GM21737 (cell line): ENCODE measurements at regions not wholly inside any gene's neighbourhood (a gene's known extent, or its start where the extent isn't known, plus 50 kb on each side); places are given as distances from the start of the nearest gene placed in this dataset.

ENCODE experiments used
- ATAC-seq: cut with Tn5 transposase; IDR thresholded peaks from one replicate; pipeline ENCODE4 v1.9.1; 2021; ENCODE audit warnings: mild to moderate bottlenecking, moderate library complexity; ENCODE audit not compliant: unreplicated experiment

DNA sequence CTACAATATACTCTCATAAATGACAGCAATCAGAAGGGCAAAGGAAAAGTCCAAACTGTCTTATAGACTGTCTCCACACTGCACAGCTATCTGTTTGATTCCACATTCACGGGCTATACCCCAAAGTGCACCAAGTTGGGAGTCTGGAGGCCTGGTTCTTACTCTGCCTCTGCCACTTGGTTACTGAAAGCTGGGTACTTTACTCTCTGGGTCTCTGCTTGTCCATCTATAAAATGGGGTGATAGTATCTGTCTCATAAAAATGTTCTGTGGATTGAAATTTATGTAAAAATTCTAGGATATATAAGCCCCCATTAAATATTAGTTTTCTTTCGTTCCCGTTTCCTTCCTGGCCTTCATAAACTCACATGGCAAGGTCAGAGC, 86.5 kb downstream of the CD164 start:
- no peak for ATAC-seq

DNA sequence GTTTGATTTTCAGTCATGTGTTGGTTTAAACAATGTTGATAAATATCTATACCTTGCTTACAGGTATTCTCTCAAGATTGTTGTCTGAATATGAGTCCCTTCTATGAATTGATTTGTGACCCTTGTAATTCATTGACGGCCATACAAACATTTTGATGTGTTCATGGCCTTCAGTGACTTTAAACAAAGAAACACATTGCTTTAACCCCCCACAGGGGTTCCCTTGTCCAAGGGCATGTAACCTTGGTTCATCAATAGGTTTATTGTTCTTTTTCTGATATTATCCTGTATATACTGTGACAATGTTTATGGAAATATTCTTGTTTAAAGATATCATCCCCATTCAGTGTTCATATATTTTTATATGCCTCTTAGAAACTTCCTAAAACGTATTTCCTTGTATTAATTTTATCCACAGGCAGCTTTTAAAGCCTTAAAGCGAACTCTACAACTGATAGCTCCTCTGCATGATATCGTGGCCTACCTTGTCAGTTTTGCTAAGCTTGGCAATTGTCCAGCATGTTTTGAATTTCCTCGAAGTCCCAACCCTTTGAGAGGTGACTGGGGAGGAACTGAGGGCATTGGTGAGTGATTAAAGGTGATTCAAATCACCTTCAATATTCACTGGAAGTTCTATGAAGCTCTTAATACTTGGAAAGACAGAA, 87.0 kb downstream of the CD164 start:
- ATAC-seq = no peak

DNA sequence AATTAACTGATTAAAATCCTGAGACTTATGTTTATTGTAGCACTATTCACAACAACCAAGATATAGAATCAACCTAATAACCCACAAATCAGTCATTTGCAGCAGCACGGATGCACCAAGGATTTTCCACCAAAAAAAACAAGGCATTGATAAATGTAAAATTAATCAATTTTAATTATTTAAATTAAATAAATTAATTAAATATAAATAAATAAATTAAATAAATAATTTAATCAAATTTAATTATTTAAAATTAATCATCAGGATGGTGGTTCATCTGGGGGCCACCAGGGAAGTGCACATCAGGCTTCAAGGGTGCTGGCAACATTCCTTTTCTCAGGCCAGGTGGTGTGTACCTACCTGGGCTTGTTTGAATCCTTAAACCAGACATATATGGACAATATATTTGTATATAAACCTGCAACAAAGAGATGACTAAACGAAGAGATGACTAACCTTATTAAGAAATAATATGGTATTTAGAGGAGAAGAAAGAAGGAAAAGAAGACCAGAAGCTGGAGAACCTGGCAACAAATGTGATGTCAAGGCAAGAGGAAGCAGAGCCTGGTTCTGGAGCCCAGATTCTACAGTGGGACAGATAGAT, 89.2 kb downstream of the CD164 start:
- no peak for ATAC-seq

DNA sequence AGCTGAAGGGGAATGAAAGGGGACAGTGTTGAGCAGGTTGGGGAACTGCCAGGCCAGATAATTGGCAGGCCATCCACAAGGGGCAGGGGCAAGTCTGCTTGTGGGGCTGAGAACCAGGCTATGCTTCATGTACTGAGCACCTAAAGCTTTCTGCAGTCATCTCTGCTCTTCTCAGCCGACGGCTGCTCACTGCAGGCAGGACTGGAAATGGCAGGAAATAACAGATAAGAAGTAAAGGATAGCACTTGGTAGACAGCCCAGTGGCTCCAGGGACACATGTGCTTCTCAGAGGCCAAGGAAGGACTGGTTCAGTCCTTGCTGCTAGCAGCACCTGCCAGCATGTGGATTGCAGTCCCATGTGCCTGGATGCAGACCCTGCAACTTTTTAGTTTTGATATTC, 89.8 kb downstream of the CD164 start:
- no peak for ATAC-seq

DNA sequence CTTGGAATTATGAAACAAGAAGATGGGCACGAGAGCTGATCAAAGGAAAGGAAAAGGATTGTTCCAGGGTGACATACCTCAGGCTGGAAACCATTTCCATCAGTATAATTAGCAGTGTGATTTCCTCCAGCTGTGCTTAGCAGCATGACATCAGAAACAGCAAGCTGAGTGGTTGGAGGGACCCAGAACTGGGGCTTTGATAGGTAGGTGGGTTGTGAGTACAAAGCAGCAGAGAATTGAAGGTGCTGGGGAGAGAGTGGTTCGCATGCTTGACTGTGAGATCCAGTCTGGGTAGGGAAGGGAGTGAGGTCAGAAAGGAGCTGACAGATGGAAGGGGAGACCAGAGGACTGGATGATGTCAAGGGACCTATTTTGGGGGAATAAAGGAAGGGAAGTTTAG, 90.4 kb downstream of the CD164 start:
- ATAC-seq = no peak

DNA sequence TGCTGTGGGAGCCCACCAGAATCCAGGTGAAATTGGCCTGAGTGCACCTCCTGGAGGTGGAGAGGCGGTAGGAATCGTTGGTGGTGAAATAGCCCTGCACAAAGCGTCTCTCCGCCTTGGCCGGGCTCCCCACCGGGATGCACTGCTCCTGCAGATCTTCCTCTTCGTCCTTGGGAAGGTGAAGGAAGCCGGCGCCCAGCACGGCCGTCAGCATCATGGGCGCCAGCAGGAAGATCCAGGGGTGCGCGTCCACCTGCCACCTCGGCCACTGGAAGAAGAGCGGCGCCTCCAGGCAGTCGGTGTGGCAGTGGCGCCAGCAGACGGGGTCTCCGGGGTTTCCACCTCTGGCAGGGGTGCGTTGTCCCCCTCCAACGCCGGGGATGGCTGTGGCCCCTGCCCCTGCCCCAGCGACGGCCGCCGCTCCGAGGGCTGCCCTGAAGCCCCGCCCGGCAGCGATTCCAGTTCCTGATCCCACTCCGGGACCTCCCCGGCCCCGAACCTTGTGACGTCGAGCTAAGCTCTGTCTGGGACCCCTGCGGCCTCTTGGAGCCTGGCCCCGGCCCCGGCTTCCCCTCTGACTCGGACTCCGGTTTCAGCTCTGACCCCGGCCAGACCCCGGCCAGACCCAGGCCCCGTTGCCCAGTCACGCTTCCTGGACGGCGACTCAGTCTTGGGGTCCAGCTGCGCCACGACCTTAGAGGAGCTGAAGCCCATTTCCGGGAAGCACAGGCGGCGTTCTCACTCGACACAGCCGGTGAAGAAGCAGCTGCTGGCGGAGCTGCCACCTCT, 91.9 kb downstream of the CD164 start:
- no peak for ATAC-seq

DNA sequence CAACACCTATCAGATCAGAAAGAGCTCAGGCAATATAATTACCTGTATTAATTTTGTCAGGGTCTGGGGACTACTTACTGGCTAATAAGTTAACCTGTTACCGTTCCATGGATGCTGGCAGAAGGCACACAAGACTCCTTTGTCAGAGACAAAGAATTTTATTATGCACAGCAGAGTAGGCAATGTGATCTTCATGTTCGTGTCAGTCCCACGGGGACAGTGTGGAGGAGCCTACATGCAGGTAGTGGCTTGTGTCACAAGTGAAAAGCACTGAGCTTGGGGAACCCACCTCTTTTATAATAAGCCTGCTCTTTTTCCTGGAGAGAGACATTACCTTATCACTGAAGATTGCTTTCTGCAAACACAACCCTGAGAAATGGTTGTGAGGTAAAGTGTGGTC, 96.9 kb downstream of the CD164 start:
- ATAC-seq = no peak

DNA sequence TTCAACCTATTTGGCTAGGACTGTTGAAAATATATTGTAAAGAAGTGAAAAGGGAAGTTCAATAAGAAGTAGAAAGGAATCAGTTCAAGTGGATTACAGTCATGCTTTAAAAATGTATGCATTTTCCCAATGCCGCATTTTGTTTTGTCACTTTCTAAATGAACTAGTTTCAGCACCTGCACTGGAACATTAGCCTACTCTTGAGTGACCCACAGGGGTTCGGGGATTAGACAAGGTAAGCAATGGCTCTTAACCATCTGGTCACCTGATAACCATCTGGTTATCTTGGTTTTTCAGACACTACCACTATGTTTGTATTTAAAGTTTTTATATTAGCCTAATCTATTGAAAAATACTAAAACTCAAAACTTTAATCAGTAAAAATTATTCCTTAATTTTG, 97.6 kb downstream of the CD164 start:
- ATAC-seq = no peak

DNA sequence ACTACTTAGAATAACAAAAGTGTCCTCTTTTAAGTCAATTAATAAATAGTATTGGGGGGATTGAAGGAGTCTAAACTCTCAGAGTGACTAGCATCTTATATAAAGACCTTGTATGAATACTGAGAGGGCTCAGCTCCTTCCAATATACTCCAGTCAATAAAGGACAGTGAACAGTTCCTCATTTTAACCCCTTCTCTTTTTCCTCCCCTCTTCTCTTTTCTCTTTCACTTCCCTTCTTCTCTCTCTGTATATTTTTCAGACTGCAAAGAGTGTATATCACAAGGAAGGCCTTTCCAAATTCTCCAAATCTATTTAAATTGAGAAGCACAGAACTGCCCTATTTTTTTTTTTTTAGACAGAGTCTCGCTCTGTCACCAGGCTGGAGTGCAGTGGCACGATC, 99.5 kb downstream of the CD164 start:
- ATAC-seq = no peak

DNA sequence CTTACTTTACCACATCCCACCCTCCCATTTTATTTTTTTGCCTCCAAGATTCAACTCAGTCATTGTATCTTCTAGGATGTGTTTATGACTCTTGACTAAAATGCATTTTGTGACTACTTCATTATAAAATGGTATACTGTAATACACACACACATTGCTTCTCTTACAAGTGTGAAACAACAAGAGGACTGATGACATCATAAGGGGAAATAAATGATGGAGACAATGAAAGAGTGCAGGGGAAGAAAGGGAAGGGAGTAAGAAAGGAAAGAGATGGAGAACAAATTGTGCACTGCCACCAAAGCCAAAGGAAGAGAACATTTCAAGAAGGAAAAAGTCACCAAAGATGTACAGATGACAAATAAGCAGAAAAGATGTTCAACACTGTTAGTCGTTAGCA, 102.6 kb downstream of the CD164 start:
- ATAC-seq = no peak

DNA sequence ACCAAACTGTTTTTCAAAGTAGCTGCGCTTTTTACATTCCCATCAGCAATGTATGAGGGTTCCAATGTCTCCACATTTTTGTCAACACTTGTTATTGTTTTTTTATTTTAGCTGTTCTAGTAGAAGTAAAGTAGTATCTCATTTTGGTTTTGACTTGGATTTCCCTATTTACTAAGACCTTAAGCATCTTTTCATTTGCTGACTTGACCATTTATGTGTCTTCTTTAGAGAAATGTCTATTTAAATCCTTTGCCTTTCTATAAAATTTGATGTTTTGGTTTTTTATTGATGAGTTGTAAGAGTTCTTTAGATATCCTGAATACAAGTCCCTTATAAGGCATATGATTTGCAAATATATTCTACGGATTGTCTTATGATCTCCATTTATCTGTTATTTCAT, 110.6 kb downstream of the CD164 start:
- no peak for ATAC-seq

DNA sequence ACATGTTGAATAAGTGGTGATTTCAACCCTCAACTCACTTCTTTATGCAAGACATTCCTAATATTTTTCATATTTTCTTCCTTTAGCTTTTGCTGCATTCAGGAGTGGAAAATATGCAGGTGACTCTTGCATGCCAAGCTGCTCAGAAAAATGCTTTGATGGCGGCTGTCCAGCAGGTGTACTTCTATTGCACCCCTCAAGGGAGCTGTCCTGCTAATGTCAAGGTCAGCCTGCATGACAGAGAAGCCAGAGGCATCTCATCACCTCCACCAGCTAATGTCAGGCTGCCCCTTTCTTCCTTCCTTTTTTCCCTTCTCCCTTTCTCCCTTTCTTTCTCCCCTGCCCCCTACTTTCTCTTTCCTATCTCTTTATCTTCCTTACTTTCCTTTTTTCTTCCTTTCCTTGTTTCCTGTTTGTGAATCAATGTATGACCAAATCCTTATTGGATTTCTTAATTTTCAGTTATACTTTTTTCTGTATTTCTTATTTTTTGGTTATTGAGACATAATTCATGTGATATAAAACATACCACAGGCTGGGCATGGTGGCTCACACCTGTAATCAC, 112.2 kb downstream of the CD164 start:
- no peak for ATAC-seq

DNA sequence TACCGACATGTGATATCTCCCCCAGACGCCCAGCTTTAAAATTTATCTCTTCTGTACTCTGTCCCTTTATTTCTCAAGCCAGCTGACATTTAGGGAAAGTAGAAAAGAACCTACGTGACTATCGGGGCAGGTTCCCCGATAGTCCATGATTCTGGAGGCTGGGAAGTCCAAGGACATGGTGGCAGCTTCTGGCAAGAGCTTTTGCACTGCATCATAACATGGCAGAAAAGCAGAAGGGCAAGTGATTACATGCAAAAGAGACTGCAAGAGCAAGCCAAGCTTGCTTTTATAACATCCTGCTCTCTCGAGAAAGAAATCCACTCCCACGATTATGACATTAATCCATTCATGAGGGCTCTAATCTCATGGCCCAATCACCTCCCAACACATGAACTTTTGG, 113.2 kb downstream of the CD164 start:
- ATAC-seq = no peak

DNA sequence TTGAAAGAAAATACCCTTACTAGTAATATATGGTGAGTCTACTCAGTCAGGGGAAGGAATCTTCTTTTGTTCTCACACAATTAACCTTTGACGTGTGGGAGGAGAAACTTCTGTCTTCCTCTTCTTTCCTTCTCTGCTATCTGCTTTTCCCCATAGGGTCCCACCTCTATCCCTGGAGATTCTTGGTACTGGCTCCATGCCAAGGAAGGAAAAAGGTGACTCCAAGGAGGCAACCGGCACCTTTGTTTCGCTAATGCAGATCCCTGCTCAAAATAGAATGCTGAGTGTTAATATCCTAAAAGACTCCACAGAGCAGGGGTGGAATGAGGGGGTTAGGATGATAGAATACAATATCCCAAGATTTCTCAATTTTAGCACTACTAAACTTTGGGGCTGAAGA, 116.7 kb downstream of the CD164 start:
- no peak for ATAC-seq

DNA sequence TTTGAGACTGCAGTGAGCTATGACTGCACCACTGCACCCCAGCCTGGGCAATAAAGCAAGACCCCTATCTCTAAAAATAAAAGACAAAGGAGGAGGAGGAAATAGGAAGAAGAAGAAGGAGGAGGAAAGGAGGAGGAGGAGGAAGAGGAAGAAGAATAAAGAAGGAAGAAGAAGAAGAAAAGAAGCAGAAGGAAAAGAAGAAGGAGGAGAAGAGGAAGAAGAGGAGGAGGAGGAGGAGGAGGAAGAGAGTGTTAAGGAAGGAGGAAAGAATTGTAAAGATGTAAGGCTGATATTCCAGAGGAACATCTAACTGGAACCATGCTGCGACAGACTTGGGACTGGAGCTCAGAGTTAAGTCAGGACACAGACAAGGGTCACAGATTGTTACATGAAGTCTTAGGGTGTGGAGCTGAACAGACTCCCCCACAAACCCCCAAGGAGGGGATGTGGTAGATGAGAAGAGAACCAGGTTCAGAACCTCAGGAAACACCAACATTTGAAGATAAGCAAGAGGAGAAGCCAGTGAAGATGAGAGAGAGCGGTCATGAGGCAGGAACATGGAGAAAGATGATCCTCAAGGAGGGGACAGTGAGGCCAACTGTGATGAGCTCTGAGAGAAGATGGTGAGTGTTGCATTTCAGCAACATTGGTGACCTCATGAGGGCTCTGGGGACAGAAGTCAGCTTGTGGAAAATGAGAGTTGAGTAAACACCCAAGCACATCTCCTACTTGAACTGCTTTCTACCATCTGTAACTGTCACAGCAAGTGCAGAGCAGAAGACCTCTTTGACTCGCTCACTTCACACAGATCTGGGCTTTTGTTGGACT, 118.2 kb downstream of the CD164 start:
- ATAC-seq = no peak

DNA sequence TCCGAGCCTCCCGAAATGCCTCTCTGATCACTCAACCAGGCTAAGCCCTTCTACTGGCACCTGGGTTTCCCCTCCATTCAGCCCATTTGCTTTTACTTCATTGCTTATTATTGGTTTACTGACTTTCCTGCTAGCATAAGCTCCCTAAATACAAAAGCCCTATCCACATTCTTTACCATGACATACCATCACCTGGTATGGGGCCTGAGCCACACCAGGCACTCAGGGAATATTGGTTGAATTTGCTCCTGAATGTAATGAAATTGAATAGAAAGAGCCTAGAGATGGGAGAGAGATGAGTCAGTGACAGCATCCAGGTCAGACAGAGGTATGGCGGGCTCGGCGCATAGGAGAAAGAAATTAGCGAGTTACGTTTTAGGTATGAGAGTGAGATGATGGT, 120.0 kb downstream of the CD164 start:
- no peak for ATAC-seq

DNA sequence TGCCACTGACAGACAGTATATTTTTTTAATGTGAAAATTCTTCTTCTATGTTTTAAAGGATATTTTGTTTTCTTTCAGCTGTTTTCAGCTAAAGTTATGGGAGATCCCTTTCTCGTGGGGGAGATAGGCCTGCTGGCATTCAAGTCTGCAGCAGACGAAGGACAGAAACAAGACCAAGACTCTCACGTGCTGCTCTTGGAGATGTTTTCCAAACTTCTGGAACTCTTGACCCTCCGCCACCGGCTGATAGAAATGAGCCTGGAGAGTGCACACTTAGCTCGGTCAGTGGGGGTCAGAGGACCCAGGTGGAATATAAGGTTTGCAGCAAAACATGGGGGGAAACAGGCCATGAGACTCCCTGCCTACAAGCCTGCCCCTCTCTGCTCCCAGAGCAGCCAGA, 120.5 kb downstream of the CD164 start:
- ATAC-seq = no peak

DNA sequence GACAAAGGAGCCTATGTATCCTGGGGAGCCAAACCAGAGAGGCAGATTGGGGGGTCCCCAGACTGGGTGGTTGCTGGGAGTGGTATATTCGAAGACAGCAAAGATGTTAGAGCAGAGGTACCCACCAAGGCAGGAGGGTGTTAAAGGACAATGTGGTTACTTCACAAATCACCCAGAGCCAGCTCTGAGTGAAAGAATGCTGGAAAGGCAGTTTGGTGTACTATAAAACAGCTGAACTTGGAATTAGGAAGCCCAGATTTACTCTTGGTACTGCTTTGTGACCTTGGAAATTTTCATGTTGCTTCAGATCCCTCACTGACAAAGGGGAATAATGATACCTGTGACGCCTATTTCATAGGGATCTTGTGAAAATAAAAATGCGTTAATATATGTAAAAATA, 121.6 kb downstream of the CD164 start:
- no peak for ATAC-seq

DNA sequence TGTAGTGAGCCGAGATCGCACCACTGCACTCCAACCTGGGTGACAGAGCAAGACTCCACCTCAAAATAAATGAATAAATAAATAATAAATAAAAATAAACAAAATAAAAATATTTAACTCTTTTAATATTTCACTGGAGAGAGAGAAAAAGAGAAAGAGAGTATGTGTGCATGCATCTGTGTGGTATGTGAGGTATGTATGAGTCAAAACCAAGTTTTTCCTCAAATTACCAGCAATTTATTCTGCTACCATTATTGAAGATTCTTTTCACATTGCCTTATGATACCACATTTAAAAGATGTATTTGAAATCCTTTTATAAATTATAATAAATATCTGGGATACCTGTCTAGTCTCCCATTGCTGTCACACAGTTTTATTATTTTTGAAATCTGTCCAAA, 122.1 kb downstream of the CD164 start:
- ATAC-seq = no peak

DNA sequence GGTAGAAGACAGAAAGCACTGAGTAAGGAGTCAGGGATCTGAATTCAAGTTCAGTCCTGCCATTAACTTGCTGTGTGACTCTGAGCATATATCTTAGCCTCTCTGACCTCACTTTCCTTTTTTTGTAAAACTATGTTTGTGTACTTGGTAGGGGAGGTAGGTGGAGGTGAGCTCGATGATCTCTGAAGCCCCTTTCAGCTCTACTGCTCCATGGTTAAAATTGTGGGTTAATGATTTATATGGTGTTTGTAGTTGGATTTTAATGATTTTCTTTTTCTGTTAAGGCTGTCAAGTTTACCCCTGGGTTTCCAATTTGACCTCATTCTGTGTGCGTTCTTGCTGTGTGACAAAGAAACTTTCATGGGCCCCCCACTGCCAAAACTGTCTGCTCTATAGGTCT, 124.1 kb downstream of the CD164 start:
- ATAC-seq = no peak

DNA sequence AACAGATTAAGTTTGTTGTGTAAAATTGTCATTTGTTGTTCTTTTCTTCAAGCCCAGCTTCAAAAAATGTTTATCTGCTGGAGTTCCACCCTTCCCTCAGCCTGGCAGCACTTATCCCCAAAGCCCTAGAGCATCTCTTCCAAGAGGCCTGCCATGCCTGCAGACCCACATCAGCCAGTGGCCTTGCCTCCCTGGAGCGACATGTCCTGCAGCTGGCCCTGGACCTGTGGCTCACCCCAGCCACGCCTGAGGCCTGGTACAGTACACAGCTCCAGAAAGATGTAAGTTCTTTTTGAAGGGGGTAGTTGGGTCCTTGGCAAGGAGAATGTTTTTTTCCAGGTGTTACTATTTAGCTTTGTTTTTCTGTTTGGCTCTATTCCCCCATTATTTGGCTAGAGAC, 124.8 kb downstream of the CD164 start:
- ATAC-seq = no peak
